GM18517 (cell line): ENCODE measurements at regions not wholly inside any gene's neighbourhood (a gene's known extent, or its start where the extent isn't known, plus 50 kb on each side); places are given as distances from the start of the nearest gene placed in this dataset.
"Not testable (repeated sequence)": the region's sequence is repeated elsewhere in the genome, so short reads cannot be mapped to it uniquely, and the experiment has no call there.

Experiments
- ATAC-seq: cut with Tn5 transposase; IDR thresholded peaks from one replicate; pipeline ENCODE4 v1.9.1; 2021; ENCODE audit warnings: mild to moderate bottlenecking, moderate library complexity; ENCODE audit not compliant: unreplicated experiment

DNA sequence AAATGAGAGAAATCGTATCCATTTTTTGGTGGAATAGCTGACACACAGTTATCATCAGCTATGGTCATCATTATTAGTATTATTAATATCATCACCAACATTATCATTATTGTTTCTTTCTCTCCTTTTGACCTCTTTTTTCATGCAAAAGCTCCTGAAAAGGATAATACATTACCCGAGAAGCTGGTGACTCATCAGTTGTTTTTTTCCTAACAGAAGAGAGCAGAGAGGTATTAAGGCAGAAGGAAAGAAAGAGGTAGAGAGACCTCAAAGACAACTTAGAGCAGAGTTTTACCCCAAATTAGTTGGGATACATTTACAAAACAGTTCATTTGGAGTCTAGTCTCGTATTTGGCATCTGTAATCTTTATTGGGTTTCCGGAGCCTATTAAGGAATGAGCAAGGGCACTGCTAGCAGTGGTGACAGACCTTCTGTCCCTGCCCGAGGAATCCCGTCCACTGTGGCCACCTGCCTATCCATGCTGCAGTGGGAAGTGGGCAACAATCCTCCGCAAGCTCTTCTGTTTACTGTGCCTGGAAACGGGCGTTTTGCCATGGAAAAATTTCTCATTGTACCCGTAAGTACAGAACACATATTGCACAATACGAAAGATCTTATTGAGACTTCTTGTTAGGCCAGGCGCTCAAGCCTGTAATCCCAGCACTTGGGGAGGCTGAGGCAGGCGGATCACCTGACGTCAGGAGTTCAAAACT is 170.0 kb upstream of the MKLN1 start:
- ATAC-seq = no peak

DNA sequence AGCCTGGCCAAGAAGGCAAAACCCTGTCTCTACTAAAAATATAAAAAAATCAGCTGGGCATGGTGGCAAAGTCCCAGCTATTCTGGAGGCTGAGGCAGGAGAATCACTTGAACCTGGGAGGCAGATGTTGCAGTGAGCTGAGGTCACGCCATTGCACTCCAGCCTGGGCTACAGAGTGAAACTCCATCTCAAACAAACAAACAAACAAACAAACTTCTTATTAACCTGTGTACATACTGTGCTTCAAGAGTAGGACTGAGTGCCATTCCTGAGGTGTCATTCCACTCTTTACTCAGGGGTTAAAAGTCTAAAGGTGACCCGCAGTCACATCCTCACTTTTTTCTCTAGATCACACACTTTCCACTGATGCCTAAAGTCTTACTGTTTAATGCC is 169.4 kb upstream of the MKLN1 start:
- ATAC-seq = not testable (repeated sequence)

DNA sequence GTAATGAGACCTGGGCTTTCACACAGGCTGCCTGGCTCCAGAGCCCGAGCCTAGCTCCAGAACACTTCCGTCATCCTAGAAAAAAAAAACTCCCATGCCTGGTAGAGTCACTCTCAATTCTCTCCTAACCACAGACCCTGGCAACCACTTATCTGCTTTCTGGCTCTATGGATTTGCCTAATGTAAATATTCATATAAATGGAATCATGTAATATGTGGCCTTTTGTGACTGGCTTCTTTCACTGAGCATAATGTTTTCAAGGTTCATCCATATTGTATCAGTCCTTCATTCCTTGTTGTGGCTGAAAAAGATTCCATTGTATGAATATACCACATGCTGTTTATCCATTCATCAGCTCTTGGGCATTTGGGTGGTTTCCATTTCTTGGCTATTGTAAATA is 167.7 kb upstream of the MKLN1 start:
- no peak for ATAC-seq

DNA sequence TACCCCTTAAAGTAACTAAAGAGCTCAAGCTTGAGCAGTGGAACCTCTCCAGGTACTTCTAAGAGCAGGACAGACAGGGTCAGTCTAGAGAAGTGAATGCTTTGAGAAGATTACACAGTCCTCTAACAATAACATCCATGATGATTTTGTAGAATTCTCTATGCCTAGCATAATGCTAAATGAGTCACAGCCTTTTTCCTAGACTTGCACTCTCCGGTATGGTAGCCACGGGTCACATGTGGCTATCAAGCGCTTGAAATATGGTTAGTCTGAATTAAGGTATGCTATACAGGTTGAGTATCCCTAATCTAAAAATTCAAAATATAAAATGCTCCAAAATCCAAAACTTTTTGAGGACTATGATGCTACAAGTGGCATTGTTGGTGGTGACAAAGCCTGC is 166.6 kb upstream of the MKLN1 start:
- ATAC-seq = no peak

DNA sequence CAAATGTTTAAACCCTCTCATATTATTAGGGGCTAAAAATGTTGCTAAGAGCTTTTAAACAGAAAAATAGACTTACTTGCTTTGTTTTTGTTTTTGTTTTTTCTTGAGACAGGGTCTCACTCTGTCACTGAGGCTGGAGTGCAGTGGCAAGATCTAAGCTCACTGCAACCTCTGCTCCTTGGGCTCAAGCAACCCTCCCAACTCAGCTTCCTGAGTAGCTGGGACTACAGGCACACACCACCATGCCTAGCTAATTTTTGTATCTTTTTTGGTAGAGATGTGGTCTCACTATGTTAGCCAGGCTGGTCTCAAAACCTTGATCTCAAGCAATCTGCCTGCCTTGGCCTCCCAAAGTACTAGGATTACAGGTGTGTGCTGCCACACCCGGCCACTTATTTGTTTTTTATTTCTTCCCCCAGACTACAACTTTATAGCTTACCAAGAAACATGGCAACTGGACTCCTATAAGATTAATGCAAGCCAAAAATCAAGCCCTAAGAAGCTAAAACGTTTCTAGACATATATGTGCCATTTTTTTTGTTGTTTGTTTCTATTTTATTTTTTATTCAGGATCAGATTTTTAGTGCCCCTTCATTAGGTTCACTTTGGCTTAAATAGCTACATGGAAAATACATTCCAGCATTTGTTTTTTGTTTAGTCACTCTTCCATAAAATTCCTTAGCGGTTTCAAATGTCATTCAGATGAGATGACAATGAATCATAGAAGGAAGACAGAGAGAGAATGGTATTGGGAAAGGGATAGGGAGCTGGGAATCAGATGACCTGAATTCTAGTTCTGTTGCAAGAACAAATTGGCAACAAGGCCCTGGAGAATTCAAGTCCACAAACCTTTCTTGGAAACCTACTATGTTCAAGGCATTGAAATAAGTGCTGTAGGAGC is 163.4 kb upstream of the MKLN1 start:
- no peak for ATAC-seq

DNA sequence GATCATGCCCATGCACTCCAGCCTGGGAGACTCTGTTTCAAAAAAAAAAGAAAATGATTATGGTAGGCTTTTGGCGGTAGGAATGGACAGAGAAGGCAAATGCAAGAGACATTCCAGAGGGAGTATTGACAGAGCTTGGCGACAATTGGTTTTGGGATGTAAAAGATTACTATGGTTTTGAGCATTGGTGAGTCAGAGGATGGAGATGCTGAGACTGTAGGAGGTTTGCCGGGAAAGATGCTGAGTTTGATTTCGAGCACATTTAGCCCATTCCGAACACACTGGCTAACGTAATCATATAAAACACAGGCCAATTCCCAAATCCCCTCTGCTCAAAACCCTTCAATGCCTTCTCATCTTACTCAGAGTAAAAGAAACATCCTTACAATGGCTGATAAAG is 161.6 kb upstream of the MKLN1 start:
- no peak for ATAC-seq

DNA sequence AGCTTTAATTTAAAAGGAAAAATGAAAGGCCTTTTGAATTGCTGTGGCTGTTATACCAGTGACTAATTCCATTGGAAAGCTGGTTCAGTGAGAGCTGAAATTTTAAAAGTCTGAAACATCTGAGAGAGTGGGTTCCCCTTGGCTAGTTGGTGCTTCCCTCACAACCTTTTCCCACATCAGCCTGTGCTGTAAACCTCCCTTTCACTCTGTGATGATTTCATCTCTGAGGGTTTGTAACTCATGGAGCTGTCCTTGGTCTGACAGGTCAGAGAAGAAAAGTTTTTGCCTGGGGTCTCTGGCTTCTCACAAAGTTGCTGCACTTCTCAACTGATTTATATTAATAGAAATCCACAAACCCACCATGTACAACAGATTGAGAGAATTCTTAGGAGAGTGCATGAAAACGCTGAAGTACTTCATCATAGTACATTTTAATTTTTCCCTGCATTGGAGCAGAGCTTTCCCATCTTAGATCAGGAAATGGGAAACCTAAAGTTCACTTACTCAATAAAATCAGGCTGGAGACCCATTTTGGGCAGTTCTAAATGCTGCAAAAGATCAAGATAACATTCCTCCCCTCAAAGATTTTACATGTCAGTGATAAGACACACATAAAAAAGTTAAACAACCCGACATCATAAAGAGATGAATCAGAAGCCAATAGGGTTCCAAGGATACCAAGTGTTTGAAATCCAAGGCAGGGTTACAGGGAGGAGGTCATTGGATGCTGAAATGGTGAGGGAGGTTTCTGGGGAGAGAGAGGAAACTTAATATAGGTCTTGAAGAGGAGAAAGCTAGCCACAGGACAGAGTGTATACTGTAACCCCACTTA is 157.0 kb upstream of the MKLN1 start:
- ATAC-seq = no peak

DNA sequence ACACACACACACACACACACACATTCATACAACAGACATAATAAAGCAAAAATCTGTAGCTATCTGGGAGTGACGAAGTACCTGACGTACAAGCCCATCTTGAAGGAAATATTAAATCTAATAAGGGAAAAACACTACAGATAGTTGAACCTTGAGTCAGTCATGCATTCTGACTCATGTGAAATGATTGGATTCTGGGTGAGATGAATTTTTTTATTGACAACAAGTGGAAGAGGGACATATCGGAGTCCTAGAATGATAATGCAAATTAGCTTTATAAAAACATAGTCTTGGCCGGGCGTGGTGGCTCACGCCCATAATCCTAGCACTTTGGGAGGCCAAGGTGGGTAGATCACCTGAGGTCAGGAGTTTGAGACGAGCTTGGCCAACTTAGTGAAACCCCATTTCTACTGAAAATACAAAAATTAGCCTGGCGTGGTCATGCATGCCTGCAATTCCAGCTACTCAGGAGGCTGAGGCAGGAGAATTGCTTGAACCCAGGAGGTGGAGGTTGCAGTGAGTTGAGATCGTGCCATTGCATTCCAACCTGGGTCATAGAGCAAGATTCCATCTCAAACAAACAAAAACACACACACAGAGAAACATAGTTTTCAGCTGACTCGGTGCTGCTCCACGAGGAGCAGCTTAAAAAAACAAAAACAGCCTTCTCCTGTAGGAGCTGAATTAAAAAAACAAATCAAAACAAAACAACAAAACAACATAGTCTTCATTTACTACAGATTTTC is 154.4 kb upstream of the MKLN1 start:
- no peak for ATAC-seq

DNA sequence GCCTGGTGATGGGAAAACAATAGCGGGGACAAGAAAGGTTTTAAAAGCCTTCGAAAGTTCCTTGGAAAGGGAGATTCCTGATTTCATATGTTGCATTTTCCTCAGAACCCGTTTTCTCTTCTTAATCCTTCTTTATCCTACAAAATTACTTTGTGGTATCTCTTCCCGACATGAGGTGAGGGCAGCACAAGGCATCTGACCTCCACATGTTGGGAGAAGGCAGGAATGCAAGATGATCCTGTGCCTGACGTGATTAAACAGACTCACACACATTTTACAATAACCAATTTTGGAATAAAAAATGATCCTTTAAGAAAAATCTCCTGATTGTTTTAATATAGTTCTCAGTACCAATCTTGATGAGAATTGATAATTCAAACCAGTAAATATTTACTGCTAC is 153.3 kb upstream of the MKLN1 start:
- ATAC-seq = no peak

DNA sequence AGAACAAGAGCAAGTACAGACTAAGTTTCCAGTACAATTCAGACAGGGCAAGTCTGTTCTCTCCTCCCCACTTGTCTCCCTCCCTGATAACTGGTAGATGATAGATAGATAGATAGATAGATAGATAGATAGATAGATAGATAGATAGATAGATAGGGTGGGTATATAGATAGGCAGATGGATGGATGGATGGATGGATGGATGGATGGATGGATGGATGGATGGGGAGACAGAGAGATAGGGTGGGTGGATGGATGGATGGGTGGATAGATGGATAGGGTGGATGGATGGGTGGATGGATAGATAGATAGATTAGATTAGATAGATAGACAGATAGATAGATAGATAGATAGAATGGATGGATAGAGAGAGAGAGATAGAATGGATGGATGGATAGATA is 152.8 kb upstream of the MKLN1 start:
- ATAC-seq = no peak

DNA sequence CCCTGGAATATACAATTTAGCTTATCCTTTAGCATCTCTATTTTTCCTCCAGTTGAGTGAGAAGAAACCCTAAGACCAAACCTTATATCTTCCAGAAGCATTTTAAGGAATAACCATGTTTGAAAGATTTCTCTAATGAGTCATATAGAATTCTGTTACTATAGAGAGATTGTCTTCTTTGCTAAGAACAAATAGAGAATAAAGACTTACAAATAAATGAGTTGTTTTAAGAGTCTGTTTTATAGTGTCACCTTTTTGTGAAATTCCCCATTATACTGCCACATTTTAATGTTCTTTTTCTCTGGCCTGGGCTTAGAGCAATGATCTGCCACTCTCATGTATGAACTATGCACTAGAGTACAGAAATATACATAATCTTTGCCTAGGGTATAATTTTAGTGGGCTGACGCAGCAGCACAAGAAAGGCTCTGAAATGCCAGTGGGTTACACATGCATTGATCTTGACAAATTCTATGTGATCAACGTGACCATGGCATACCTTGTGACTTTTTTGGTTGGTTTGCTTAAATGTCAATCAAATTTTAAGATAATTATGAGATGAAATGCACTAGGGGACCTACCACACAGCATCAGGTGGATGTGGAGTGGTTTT is 145.1 kb upstream of the MKLN1 start:
- no peak for ATAC-seq

DNA sequence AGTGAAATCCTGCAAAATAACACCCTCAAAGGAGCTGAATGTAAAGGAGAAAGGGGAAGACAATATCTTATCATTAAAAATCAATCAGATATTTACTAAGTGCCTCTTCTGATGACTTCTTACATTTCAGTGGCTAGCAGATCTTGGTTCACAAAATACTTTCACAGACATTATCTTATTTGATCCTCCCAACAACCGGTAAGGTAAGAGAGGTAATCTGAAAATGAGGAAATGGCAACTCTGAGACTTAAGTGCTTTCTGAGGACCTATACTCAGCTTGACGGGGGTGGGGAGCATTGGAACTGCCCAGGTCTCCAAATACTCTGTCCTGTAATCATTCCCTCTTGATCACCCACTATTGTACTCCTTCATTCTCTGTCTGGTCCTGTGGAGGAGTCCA is 144.6 kb upstream of the MKLN1 start:
- no peak for ATAC-seq

DNA sequence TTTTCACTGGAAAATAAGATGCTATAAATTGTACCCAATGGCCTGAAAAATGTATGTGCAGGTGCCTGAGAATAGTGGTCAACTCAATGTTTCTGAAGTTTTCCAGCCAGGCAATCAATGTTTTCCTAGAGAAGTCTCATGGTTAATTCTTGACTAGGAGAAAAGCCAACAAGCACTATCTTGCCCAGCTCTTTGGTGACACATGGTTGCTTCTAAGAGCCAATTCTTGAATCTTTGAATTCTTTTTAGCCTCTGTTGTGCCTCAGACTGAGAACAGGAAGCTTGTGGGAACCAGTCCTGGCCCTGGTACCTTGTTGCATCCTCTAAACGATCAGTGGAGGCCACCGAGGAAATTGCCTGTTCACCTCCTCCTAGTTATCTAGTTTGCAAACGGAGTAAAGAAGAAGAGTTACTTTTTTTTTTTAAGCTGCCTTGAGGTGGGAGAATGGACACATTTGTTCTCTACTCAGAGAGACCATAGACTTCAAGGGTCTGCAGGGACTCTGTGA is 144.0 kb upstream of the MKLN1 start:
- ATAC-seq = no peak

DNA sequence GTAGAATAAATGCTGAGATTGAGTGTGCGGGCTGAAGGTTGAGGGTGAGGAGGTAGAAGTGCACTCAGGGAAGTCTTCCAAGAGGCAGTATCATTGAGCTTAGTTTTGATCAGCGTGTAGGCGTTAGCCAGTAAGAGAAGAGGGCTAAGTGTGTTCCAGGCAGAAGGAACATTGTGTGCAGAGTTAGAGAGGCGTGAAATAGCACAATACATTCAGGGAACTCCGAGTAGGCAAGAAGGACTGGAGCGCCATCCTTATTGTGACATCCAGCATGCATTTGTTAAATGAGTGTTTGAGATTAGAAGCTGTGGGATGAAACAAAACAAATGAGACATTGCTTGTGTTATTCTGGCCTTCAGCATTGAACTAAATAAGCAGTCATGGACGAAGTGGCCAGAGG is 140.9 kb upstream of the MKLN1 start:
- no peak for ATAC-seq

DNA sequence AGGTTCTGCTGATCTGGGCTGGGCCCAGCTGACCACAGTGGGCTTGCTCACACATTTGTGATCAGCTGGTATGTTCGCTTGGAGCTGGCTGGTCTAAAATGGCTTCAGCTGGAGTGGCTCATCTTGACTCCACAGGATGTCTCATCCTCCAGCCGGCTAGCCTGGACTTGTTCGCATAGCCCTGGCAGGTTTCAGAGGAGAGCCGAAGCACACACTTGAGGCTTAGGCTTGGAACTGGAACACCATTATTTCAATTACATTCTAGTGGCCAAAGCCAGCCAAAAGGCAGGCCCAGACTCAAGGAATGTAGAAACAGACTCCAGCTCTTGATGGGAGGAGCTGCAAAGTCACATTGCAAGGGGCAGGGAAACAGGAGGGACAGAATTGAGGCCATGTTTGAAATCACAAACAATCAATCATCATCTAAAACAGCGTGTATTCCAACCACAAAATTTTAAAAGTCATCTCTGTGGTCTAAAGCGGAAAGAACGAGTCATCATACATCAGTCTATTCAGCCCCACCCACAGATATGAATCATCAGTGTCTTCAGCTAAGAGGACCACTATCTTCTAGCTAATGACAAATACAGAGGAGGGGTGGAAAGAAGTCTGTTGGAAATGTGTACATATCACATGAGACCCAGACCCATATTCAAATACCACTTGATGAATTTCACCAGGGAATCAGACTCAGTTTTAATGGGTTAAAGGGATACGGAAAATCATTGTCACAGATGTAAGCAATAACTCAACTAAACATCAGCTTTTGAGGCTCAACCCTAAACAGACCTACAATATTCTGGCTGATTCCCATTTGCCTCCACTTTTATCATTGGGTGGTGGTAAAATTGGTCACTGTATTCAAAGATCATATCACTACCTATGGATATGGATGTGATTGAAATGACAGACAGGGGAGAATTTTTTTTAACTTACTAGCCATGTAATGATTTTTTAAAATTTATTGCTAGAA is 139.0 kb upstream of the MKLN1 start:
- no peak for ATAC-seq

DNA sequence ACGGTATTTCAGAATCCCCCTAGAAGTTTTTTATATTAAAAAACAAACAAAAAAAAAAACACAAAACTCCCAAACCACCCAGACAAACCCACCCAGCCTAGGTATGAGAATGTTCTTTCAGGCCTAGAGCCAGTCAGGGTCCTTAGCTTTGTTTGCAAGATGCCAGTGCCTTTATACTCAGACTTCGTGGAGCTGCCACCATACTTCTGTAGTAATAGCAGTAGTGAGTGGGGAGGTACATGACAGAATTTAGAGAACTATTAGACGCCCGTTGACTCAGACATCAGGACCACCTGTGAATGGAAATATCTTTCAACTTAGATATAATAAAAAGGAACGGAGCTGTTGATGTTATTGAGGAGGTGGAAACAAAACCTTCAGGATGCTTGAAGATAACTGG is 138.2 kb upstream of the MKLN1 start:
- ATAC-seq = no peak

DNA sequence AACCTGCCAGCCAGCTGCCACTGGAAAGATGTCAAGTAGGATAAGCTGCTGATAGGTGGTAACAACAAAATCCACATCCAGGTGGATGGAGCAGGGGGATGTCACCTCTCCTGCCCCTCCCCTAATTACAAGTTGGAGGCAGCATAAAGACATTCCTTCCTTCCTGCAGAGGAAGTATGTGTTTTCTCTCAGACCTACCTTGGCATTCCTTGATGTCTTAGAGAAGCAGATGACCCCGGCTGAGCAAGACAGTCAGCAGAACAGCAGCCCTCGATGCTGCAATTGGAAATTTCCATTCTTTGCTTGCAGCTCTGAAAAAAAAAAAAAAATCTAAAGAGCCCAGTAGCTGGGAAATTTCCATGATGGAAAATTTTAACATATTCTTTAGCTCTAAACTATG is 137.5 kb upstream of the MKLN1 start:
- ATAC-seq = no peak

DNA sequence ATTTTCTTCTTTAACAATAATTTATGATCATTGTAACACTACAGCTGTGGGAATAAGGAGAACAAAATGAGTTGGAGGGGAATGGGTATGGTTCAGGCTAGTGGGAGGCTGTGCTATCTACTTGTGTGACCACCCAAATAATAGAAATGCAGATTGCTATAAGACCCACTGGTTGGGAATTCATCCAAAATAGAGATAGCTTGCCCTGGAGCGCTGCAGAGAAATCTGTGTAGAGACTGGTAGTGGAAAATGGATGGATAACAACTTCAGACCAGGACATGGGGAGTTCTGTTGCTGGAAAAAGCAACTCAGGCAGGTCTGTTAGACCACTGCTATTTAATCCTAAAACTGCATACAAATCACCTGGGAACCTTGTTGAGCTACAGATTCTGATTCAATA is 137.1 kb upstream of the MKLN1 start:
- no peak for ATAC-seq
